ENCODE measurements at regions not wholly inside any gene's neighbourhood (a gene's known extent, or its start where the extent isn't known, plus 50 kb on each side); places are given as distances from the start of the nearest gene placed in this dataset.

DNA sequence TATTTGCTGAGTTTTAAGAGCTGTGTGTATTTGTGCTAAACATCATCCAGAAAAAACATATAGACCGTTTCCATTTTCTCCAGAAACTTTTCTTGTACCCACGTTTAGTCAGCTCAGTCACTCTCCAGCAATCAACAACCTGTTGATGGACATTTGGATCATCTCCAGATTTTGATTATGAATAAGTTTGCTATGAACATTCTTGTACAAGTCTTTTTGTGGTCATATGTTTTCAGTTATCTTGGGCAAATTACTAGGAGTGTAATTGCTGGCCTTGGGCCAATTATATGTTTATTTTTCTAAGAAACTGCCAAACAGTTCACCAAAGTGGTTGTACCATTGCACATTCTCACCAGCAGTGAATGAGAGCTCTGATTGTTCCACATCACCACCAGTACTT, 221.8 kb downstream of the CENPF start:
- no peak for DNase-seq

DNA sequence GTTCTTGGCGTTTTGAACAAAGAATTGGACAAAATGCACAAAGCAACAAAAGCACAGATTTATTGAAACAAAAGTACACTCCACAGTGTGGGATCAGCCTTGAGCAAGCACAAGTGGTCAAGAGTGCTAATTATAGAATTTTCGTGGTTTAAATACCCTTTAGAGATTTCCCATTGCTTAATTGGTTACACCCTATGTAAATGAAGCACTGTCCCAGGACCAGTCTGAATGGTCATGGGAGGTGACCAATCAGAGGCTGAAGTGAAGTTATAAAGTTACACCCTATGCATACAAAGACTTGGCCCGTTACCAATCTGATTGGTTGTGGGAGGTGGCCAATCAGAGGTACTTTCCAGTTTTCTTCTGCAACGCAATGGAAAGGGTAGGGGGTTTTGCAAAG, 223.6 kb downstream of the CENPF start:
- no peak for DNase-seq

DNA sequence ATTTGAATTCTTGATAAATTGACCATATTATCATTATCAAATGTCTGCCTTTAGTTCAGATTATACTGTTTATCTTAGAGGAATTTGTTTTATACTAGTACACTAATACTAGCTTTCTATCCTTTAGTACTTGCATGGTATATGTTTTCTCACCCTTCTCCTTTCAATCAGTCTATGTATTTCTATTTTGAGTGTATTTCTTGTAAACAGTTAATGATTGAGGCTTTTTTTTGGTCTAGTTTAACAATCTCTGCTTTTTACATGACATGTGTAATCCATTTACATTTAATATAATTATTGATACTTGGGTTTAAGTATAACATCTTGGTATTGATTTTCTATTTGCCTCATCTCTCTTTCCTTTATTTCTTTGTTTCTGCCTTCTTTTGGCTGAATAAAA, 224.9 kb downstream of the CENPF start:
- DNase-seq: no peak

DNA sequence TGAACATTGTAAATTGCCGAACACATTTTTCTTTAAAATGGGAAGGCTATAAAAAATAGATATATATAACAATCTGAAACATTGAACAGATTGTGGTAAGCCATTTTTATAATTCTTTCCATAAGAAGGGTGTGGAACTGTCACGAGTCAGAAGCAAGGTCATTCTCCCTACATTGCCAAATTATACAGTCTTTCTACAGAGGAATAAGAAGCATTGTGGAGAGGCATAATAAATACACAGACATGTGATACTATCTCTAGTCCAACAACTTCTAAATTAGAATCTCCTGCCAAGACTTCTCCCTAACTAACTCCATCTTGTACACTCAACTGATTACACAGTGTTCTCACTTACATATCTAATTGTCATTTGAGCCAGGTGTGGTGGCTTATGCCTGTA, 227.9 kb downstream of the CENPF start:
- DNase-seq: no peak

DNA sequence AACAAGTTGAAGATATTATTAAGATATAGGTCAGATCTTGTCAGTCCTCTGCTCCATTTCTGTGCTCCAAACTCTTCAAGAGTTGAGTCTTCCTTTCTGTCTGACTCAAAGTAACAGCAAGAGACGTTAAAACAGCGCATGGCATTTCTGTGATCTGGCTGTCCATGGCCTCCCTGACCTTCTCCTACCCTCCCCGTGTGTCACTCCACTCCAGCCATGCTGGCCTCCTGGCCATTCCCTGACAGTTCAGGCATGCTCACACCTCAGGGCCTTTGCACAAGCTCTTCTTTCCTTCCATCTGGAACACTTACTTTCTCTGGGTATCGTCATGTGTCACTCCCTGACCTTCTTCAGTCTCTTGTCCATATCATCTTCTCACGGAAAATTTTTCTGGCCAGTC, 229.0 kb downstream of the CENPF start:
- DNase-seq: no peak

DNA sequence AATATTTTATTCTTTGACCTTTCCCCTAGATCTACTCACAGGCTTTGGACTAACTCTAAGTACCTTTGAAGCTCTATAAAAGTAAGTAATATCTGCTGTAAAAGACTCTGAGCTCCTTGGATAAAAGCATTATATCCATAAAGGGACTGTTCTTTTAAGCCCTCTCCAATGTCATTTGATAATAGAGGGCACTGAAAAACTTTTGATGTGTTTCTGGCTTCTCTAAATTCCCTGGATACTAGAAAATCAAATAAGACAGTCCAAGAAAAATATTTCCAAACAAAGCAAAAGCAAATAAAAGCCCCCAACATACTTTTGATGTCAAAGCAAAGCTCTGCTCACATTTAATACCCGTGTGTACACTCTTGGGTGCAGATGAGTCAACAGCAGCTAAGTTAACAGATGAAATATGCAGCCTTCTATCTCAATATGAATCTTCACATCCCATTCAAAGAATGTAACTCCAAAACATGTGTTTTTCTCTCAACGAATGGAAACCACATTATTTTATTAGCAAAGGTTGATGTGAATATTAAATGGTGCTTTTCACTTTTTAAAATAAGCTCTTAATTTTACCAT, 230.3 kb downstream of the CENPF start:
- DNase-seq: no peak

DNA sequence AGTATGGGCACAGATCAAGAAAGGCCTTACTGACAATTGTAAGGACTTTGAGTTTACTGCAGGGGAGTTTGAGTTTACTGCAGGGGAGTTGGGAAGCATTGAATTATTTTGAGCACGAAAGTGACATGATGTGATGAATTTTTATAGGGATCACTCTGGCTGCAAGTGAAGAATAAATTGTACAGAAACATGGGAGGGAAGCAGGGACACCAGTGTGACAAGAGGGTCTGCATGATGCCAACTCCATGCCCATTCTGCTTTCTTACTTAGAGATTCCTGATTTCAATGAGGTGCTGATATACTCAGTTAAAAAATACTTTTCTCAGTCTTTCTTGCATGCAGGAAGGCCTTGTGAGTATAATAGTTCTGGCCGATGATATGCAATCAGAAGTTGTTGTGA, 234.4 kb downstream of the CENPF start:
- no peak for DNase-seq

DNA sequence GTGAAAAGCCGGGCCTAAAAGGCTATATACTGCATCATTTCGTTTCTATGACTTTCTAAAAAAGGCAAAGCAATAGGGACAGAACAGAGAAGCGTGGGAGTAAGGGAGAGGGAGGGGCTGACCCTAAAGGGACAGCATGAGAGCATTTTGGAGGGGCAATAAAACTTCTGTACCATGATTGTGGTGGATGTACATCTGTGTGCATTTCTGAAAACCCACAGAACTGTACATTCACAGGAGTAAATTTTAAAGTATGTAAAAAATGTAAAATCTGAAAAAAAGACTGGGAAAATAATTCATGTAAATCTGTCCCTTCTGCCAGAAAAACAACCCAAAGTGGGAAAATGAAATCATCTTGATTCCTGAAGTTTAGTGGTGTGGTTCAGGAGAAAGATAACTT, 235.4 kb downstream of the CENPF start:
- DNase-seq: no peak

DNA sequence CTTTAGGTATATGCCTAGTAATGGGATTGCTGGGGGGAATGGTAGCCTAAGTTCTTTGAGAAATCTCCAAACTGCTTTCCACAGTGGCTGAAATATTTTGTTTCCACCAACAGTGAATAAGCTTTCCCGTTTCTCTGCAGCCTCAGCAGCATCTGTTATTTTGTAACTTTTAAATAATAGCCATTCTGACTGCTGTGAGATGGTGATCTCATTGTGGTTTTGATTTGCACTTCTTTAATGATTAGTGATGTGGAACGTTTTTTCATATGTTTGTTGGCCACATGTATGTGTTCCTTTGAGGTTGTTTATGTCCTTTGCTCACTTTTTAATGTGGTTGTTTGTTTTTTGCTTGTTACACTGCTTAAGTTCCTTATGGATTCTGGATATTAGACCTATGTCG, 237.4 kb downstream of the CENPF start:
- no peak for DNase-seq

DNA sequence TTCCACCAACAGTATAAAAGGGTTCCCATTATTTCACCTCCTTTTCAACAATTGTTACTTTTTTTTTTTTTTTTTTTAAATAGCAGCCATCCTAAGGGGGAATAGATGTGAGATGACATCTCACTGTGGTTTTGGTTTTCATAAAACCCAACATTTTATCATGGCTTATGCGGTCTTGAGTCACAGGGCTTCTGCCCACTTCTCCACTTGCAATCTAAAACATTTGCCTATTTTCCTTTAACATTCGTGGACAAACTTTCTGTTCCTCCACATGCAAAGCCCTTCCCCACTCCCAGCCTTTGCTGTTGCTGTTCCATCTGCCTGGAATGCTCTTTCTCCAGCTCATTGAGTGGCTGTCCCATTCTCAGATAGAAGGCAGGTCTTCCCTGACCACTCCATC, 239.7 kb upstream of the KCNK2 start:
- no peak for DNase-seq

DNA sequence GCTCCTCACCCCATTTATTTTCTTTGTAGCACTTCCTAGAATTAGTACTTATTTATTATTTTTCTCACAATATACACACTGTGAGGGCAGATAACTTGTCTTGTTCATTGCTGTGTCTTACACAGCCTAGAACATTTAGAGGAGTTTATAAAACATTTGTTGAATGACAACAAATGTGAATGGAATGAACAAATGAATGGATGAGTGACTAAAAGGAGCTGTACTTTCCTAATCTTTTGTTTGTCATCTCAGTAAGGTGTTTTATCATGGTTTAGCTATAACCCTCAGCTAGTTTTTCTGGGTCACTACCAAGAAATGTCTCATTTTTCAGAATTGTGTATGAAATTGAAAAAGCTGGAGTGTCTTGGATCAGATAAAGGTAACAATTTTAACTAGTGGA, 239.3 kb upstream of the KCNK2 start:
- DNase-seq: no peak

DNA sequence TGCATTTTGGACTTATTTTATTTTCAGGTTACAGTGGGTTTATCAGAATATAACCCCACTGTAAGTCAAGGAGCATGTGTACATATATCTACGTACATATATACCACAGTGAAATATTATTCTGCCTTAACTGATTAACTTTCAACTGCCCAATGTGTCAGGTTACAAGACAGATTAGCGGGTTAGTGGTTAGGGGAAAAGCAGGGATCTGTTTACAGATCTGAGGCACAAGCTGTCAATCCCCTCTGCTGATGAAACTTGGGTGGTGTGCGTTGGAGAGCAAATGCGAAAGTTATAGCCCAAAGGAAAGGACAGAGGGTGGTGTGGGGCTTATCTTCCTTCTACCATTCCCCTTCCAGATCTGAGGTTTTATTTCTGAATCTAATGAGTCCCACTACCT, 238.2 kb upstream of the KCNK2 start:
- DNase-seq: no peak

DNA sequence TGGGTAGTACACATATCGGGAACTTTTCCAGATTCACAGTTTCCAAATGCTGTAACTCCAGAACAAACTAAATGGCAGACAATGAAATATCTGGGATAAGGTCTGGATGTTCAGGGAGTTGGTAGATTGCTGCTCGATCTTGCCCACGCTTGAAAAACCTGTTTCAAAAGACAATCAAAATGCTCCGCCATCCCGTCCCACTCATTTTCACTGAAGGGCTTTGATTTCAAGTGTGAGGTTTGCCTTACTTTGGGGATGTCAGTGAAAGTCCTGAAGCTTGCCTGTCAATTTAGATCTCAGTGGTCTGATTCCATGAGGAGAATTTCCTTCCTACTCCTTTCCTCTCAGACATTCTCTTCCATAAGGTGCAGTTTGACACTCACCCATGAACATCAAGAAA, 236.3 kb upstream of the KCNK2 start:
- DNase-seq: no peak

DNA sequence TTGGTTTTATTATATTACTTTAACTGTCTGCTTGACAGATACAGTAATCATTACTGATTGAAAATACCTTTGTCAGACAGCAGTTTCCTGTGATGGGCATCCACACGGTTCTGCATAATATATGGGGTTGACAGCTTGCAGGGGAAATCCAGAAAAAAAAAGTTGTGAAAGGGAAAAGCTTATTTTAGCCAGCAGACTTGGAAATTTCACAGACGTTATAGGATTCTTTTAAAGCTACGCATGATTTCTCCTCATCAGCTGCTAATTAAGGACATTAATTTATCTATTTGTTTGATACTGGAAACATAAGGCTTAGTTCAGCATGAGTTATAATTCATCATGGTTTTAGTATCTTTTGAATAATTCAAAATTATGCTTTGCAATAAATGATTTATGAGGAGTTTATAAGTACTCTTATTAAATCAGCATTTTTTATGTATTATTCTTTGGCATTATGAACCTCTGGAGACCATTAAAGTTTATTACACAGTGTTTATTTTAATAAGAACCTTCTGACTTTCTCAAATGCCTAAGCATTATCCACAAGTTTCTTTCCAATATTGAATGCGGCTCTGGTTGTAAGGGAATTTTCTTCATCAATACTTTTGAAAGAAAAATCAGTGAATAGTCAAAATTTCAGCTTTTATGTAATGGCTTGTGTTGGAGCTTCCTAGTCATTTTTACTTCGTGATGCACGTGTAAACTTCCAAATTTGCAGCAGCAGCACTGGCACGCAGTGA, 235.3 kb upstream of the KCNK2 start:
- DNase-seq: no peak

DNA sequence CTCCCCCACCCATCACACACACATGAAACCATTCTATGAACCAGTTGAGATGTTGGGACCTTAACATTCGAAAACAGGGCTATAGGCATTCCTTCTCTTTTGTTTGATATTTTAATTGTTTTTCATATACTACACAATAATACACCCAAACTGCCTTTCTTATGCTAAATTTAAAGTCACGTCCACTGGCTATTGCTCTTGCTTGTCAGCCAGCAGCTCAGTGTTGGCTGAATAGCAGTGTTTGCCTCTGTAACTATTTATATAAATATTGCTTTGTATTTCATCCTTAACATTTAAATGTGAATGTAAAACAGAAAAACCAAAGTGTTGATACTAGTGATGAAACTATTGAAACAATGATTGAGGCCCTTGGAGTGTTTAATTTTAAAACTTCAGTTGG, 234.4 kb upstream of the KCNK2 start:
- no peak for DNase-seq

DNA sequence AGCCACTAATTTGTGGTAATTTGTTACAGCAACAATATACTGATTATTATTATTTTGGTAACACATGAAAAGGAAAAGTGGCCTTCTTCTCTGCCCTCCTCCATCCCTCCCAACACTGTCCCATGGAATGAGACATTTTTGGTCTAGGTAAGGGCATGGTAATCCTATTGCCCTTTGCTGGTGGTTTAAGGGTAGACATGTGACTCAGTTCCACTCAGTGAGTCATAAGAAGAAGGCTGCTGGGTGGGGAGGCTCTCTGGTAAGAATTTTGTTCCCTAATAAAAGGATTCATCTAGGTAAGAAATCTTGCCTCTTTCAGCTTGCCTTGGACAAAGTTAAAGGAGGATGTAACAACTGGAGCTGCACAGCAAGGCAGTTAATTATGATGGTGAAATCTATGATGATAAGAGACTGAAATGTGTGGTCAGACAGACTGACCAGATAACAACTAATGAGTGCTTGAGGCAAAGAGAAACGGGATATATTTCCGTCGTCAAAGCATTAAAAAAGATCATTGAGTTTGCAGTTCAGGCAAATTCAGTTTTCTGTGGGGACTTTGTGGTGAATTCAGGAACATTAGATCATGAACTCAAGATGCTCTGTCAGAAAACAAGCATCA, 232.0 kb upstream of the KCNK2 start:
- DNase-seq: no peak

DNA sequence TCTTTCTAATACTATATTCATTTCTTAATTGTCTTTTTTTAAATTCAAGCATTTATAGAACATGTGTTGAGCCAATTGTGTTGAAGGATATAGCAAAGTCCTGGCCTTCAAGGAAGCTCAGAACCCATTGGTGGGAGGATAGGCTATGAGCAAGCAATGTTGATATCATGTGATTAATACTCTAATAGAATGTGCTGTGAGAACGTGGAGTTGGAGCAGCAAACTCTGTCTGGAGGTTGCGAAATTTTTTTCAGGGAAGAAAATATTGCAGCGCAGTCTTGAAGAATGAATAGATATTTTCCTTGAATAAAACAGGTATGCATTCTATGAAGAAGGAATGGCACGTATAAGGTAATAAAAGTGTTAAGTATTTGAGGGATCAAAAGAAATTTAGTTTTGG, 229.2 kb upstream of the KCNK2 start:
- no peak for DNase-seq

DNA sequence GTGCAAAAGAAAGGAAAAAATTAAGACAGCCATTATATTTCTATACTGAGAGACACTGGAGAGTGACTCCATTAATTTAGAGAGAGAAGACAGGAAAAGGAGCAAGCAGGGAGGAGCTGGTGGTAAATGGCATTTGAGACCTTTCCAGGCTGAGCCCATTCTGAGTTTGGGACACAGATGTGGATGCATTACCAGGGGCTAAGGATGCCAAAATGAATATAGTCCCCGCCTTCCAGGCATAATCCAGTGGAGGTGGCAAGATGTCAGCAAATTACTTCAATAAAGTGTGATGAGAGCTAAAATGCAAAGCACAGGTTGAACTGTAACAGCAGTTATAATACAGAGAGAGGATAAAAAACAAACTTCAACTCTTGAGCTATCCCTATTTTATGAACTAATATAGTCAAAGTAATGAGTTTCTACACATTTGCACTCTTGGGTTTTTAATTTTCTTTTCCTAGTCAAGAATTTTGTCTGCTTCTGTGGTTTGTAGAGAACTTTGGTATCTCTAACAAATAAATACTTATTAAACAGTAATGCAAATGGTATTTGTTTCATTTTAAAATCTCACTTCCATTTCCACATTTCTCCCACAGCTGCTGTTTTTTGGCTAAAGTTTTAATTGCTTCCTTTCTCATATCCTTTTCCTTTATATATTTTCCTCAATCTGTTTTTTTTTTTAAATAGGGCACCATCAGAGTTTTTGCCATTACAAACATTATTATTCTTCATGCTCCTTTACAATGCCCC, 228.2 kb upstream of the KCNK2 start:
- no peak for DNase-seq

DNA sequence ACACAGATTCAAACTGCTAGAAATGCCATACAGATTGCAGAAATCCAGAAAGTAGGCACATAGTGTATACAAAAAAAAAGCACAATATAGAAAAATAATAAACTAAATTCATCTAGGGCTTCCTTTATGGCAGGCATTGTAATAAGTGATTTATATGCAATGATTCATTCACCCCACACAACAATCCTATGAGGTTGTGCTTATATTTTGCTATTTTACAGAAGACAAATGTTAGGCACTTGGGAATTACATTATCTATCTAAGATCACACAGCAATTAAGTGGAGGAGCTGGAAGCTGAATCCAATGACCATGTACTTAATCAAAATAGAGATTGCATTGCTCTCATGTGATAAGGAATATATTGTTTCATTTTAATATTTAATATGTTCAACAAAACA, 225.7 kb upstream of the KCNK2 start:
- no peak for DNase-seq

DNA sequence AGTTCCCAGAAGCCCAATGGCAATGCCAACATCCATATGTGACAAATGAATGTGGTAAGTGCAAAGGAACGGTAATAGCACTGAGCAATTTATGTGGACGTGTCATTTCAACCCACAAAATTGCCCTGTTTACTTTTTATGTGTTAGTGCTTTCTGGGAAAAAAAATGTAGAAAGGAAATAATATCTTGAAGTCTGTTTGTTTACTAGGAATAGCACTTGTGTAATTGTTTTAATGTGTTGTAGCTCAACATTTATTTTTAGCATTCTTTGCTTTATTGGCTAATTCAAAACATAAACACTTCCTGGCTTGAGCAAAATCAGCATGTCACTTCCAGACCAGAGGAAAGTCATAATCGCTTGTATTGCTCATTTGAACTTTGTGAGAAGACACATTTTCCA, 224.8 kb upstream of the KCNK2 start:
- DNase-seq: no peak

DNA sequence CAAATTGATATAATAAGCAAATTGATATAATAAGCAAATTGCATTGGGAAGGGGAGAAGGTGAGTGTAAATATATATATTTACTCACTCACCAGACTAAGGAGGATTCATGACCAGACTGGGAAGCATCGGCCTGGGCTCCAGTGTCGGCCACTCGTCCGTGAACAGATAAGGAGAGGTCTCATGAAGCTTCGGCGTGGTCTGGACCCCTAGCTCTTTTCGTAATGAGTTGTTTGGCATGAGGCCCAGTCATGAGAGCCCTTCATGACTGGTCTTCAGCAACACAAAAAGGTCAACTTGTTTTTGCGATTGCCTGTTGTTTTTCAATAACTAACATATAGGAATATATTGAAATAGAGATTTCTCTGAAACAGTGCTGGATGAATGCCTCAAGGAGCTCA, 222.9 kb upstream of the KCNK2 start:
- DNase-seq: no peak

DNA sequence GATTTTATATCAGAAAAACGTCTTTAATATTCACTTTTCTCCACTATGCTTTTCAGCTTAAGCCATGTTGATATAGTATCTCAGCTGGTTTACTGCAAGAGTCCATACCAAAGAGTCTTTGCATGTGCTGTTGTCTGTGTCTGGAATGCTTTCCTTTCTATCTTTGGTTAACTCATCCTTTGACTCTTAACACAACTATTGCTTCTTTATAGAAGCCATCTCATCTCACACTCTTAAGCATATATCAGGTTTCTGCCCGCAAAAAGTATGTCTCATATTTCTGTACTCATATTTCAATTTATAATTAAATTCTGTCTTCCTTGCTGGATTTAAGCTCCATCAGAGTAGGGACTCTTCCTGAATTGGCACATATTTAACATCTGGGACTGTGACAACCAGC, 220.9 kb upstream of the KCNK2 start:
- no peak for DNase-seq

DNA sequence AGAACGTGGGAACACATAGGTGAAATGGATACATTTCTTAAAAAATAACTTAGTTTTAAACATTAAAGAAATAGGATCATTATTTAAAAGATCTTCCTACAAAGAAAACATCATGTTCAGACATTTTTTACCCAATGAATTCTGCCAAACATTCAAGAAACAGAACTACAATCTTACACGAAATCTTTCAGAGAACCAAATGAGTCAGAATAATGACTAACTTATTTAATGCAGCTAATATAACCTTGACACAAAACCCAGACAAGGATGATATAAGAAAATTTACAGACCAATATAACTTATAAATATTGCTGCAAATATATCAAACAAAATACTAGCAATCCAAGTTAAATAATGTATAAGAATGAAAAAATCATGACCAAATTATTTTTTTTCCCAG, 220.1 kb upstream of the KCNK2 start:
- DNase-seq: no peak
